Body of pancreas (tissue), 4 donors: ENCODE measurements at regions not wholly inside any gene's neighbourhood (a gene's known extent, or its start where the extent isn't known, plus 50 kb on each side); places are given as distances from the start of the nearest gene placed in this dataset.

ENCODE experiments used
- CTCF ChIP-seq, 7 experiments: fragments of 450-650 bp in 4 of 7; fragments of 200-600 bp in 3 of 7; sonication (generic) in 3 of 7; IDR thresholded peaks; one replicate each; pipeline ENCODE4 v1.5.1; 2016 to 2019; ENCODE audit warnings: antibody characterized with exemption in 7 of 7
- POLR2A ChIP-seq, 3 donors: fragments of 450-650 bp; IDR thresholded peaks; one replicate each; pipeline ENCODE4 v1.6.1; 2016; ENCODE audit warnings: antibody characterized with exemption in 3 of 3, mild to moderate bottlenecking in 2 of 3

- TF ChIP-seq CTCF (IDR thresholded peaks at IDR 0.05) (no peak), POLR2A (IDR thresholded peaks at IDR 0.05) (no peak)
Measured at GRCh38 chr3:6679510-6679909, 181.4 kb upstream of the GRM7 start.
